NCI-H2029 treated with DMSO at 0.1 percent for 48 hours (cell line): ENCODE measurements at regions not wholly inside any gene's neighbourhood (a gene's known extent, or its start where the extent isn't known, plus 50 kb on each side); places are given as distances from the start of the nearest gene placed in this dataset.

ENCODE experiments used
- DNase-seq: peaks from one replicate; lab custom pipeline; 2025; lab: John Stamatoyannopoulos, UW

DNA sequence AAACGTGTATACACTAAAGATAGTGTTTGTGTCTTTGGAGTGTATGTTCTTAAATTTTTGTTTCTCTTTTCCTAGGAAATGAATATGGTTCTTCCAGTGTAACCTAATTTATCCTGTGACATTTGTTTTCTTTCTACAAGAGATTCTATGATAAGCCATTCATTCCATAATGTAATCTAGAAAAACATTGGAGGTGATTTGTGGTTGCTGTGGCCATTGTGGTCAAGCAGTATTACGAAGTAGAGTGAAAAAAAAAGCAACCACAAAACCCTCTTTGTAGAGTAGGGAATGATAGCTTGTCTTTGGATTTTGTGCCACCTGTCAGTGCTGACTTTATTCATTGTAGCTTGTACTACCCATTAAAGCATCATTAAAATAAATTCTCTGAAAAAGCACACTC is 1209.6 kb downstream of the ZPLD1 start:
- no peak for DNase-seq

DNA sequence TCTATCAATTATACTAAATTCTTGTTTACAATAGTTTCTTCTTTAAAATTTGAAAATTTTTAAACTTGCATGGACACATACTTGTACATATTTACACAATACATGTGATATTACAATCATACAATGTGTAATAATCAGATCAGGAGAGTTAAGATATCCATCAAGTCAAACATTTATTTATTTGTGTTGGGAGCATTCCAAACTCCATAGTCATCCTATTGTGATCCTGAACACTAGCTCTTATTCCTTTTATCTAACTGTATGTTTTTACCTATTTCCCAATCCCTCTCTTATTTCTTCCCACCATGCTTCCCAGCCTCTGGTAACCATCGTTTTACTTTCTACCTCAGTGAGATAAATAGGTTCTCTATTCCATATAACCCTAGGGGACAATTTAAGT is 1219.2 kb downstream of the ZPLD1 start:
- no peak for DNase-seq

DNA sequence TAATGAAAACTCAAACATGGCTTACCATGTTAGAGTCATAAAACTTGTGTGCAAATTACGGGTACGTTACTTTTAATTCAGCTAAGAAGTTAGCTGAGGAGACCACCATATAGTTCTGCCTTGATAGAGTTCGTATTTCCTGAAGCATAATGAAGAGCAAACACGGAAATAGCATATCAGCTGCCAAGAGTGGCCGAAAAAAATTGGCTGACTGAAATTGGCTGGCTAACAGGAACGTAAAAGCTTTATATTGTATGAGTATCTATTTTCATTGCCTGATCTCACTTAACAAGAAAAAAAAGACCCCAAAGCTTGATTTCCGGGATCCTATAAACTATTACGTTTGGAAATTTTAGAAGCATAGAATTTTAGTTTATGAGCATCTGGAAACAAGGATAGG is 1222.9 kb downstream of the ZPLD1 start:
- DNase-seq, result no peak

DNA sequence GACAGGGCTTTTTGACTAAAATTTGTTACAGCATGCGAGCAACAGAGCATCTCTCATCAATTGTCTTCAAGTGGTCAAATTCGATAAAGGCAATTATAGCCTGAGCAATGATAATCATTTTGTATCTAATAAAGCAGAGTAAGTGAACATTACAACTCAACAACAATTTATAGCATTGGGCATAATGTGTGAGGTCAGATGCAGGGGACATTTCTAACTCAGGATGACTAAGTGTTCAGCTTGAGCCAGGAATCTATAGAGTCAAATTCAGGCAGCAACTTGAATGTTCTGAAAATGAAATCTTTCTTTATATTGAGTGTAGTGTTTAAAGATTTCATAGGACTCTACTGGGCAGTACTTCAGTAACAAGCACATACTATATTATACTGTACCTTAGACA is 1226.0 kb downstream of the ZPLD1 start:
- no peak for DNase-seq

DNA sequence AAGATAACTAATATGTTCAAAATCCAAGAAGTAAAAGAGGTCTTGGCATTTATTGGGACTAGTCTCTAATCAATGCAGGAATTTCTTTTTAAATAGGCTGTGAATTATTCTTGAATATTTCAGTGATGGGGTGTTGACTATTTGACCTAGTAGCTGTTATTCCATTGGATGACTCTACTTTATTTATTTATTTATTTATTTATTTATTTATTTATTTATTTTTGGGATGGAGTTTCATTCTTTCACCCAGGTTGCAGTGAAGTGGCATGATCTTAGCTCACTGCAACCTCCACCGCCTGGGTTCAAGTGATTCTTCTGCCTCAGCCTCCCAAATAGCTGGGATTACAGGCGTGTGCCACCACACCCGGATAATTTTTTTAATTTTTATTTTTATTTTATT is 1227.8 kb downstream of the ZPLD1 start:
- DNase-seq, result no peak

DNA sequence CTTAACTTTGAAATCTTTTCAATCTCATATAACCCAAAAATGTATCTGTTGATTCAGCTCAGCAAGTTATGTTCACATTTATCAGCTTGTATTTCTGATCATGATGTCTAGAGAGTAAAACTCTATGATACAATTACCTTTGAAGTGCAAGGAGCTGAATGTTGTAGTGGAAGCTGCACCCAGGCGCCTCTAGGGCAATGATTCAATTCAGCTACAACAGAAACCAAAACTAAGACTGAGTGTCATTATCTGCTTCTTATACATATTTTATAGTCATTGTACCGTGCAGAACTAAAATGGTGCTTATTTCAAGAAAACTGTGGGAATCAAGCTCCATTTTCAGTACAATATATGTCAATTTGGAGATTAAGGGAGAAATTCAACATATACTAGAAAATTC is 1237.5 kb downstream of the ZPLD1 start:
- DNase-seq, result no peak

DNA sequence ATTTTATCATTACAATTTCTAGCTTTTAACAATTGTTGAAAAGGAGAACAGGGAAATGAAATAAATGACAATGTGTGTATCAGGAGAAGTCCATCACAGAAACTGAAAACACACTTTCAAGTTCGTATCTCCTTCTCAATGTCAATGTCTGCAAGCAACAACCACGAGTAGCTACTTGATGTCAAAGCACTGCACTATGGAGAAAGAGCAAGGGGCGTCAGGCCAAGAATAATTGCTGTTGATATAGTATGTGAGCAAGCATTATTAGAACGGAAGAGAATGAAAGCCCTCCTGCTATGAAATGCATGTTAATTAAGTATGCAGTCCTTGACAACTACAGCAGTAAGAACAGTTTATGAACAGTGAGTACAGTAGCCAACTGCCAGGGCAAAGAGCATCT is 1250.1 kb downstream of the ZPLD1 start:
- no peak for DNase-seq

DNA sequence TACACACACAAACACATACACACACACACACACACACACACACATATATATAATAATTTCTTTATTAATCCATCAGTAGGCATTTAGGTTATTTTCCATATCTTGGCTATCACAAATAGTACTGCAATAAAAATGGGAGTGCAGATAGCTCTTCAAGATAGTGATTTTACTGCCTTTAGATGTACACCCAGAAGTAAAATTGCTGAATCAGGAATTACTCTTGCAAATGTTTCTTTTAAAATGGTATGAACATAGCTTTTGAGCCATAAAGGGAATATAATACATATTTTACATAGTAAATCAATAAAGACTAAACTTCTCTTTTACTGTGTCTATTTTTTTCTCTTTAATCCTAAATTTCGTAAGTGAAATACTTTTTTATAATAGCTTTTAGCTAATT is 1251.1 kb downstream of the ZPLD1 start:
- DNase-seq, result no peak

DNA sequence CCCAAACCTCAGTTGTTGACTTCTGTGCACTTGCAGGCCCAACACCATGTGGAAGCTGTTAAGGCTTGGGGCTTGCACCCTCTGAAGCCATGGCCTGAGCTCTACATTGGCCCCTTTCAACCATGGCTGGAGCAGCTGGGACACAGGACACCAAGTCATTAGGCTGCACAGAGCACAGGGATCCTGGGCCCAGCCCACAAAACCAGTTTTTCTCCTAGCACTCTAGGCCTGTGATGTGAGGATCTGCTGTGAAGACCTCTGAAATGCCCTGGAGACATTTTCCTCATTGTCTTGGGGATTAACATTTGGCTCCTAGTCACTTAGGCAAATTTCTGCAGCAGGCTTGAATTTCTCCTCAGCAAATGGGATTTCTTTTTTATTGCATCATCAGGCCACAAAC is 1255.7 kb downstream of the ZPLD1 start:
- DNase-seq, result no peak

DNA sequence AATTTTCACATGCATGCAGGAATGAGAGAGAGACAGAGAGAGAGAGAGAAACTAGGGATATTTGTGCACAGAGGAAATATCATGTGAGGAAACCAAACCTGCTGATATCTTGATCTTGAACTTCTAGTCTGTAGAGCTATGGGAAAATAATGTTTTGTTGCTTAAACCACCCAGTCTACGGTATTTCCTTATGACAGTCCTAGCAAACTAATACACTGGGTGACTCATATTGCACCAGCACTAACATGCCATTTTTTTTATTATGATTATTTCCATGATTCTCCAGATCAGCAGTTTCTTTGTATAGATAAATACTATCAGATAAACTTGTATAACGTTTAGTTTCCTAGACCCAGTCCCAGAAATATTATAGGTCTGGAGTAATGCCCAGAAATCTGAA is 1259.0 kb downstream of the ZPLD1 start:
- no peak for DNase-seq

DNA sequence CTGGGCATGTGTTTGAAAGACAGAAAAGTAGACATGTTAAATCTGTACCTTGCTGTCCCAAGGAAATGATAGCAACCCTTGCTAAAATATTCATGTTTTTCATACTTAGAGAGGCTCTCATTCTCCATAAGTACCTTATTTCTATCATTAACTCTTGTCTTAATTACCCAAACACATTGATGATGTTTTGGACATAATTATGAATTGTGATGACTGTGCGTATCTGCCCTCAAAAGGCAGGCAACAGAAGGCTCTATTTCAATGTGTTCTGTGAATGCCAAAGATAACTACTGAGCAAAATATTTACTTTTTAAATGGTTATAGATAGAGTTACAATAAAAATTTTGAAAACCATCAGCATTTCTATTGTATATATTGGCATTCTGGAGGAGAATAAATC is 1263.8 kb downstream of the ZPLD1 start:
- DNase-seq, result no peak

DNA sequence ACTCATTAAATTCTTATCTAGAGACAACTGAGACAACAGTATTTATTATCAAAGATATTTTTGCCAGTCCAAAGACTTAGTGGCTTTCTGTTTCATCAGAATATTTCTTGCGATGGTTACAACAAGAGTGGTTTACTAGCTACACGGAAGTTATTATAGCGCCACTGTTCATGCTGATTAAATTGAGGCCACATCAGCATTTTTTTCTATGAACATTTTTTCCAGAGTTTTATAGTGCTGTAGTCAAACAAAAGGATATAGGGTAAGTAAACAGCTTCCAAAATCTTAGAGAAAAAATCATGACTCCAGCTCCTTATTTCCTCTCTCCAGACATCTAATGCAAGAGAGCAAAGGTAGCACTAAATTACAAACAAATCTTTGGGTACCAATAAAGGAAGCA is 1264.4 kb downstream of the ZPLD1 start:
- no peak for DNase-seq

DNA sequence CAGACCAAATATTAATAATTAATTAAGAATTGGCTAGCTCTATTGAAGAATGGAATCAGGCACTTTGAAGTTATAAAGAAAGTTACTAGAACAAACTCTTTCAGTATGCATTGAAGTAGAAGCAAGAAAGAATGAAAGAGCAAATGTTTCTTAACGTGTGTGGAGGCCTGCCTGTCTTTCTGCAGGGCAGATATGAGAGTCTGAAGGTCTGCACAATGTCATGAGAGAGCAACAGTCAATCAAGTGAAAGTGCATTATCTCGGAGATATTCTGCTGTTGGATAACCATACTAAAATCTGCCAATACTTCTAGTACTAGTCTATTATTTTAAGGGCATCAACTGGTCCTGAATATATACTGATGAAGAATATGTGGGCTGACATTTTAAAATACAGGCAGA is 1270.8 kb downstream of the ZPLD1 start:
- DNase-seq, result no peak

DNA sequence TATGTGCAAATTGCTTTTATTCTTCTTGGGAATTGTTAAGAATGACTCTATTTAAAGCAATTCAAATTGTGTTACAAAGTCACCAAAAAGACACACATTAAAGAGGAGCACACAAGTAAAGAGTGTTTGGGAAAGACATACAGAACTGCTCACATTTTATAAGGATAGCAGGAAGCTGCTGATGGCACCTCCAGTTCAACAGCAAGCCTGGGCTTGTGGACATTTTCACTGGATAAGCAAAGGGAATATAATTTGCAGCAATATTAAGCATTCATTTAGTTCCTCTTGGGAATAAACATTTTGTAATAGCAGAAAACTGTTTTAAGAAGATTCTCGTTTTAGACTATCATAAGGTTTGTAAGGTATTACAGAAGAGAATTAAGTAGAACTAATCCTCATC is 1271.9 kb downstream of the ZPLD1 start:
- no peak for DNase-seq

DNA sequence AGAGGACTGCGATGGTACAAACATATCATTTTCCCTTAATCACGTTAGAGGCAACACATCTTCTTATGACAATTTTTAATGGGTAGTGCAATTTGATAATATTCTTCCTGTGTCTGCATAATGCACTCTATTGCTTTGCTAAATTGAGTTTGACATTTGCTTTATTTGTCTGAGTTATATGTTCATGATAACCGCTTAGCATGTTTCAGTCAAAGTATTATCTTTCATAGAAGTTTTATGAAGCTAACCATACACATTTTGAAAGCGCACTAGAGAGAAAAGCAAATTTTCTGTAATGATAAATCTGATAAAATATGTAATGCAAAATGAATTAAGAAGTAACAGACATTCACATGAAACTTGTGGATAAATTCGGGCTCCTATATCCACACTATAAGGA is 1276.9 kb downstream of the ZPLD1 start:
- DNase-seq, result no peak

DNA sequence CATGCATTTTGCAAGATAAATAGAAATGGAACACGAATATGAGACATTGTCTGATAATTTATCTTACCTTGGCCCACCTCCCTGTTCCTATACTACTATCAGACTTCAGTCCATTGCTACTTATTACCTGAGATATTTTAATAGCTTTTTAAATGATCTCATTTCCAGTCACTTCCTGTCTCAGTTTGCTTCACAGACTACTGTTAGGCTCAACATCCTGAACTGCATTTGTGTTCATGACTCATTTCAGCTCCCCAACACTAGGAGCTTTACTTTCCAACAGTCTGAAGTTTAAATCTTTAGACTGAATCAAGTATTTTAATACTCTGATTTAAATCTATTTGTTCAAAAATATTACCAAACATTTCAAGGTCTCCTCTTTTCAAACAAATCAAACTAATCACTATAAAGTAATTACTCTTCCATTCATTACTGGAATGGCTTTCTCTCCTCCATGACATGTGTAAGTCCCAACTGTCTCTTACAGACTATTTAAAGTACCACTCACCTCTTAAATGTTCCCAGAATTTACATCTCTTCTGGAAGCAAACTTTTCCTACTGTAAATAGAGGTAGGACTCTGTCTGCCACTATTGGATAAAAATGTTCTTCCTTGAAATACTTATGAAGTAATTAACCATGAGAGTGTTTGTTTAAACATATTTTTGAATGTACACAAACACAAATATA is 1277.6 kb downstream of the ZPLD1 start:
- no peak for DNase-seq

DNA sequence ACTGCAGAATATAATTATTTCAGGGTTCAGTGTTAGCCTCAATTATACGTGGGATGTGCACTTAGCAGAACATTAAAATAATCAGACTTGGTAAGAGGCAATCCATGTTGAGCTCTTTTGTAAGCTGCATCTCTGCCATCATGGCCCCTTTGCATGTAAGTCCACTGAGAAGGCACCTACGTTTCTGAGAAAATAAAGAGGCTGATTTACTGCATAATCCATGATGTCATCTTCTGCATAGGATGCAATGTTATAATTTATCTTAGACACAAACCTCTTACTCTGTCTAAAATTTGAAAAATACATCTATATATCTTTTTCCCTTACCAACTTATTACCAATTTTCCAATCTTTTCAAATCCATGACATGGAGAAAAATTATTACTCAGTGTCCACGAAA is 1294.7 kb downstream of the ZPLD1 start:
- DNase-seq, result no peak

DNA sequence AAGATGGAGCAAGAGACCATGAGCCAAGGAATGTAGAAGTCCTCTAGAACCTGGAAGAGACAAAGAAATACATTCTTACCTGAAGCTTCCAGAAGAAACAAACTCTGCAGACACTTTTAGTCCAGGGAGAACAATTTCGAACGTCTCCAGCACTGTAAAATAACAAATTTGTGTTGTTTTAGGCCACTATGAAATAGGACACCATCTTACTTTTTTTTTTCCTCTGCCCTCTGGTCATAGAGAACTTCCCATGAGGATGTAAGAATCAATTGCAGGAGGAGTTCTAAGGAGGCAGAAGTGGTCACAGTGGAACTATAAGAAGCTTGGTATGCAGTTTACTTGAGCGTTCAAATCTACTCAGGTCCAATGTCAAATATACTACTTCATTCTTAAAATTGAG is 1295.9 kb downstream of the ZPLD1 start:
- no peak for DNase-seq

DNA sequence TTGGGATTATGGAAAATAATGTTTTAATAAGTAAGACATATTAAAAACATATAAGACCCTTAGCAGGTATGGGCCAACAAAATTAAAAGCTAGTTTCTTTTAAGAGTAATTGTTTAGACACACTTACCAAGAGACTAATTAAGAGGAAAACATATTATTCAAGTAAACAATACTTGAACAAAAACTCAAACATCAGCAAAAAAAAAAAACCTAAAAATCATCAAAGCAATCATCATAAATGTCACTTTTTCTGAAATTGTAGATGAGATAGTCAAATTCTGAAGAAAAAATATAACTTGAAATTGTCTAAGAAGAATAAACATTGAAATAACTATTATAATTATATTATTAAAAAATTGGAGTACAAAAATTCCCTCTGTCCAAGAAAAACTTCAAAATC is 1318.2 kb downstream of the ZPLD1 start:
- no peak for DNase-seq

DNA sequence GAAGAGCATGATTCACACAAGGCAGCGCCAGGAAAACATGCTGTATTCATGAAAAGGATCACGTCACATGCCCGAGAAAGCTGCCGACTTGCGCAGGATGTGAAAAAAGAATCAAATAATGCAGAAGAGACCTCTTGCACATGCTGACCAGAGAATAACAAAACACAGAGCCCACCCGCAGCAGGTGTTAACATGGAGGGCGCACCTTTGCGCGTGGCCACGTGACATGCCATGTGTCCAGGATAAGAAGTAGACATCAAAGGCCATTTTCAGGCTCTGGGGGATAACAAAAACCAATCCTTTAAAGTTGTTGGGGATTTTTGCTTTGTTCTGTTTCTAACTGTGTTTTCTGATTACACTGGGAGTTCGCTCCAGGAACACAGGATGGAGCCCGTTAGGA is 1332.8 kb downstream of the ZPLD1 start:
- no peak for DNase-seq

DNA sequence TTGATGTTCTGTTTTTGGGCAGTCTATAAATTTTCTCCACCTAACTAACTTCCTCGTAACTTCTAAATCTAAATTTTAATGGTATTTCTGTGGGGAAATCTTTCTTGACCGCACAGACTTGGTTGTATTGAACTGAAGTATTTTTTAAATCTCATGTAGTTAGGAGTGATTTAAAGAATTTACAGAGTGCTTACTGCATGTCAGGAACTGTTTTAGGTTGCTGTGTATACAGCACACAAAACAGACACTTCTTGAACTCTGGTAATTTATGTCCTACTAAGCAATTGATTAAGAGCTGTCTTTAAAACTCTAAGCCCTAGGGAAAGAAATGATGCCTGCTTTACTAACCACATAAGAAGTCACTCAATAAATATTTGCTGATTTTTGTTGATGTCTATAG is 1350.2 kb downstream of the ZPLD1 start:
- DNase-seq, result no peak

DNA sequence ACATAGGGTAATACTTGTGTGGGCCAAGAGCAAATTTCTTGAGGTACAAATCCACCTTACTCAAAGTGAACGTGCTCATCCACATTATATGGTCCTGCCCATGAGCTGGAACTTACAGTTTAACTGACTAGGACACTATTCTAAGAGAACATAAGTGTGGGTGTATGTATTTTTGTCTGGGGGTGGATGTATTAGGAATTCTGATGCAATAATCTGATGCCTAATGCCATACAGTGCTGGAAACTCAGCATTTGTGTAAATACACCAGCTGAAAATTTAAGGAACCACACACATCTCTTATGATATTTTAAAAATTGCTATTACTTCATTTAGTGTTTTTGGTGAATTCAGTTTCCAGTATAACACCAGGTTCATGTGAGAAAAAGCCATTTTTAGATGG is 1350.7 kb downstream of the ZPLD1 start:
- no peak for DNase-seq

DNA sequence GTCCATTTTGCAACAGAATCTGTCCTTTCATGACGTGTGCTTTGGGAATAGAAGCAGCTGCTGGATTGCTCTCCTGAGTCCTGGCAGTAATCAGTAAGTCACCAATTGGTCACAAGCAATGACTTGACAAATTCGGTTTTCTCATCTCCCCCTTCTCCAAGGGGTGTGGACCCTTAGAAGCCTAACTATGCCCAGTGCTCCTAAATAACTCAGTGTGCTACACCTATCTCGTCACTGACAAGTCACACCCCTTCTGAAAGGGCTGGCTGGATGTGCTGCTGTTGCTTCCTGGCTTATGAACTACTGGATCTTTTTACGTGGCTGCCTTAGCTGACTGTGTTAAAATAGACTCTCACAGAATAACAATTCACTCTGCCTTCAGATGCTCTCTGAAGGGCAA is 1351.5 kb downstream of the ZPLD1 start:
- DNase-seq, result no peak

DNA sequence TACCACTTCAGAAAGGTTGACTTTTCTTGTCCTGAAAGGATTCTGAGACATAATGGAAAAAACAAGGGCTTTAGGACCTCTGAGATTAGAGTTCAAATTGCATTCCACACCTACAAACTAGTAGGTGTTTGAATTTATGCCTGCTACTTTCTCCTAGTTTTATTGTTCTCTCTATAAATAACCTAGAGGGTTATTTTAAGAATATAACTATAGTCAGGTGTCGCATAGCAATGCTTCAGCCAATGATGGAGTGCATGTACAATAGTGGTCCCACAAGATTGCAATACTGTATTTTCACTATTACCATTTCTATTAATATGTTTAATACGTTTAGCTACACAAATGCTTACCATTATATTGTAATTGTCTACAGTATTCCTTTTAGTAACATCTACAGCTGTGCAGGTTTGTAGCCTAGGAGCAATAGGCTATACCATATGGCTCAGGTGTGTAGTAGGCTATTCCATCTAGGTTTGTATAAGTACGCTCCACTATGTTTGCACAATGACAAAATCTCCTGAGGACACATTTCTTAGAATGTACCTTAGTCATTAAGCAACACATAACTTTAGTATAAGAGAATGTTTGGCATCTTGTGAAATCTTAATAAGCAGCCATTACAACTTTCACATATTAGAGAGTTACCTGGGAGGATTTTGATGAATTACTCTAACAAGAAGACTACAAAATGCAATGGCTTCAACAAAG is 1352.5 kb downstream of the ZPLD1 start:
- no peak for DNase-seq
